Kidney (tissue), 13 donors: ENCODE measurements at regions not wholly inside any gene's neighbourhood (a gene's known extent, or its start where the extent isn't known, plus 50 kb on each side); places are given as distances from the start of the nearest gene placed in this dataset.

ENCODE experiments used
- DNase-seq, 5 donors: peaks; one replicate each; pipeline ENCODE4 v3.0.0-alpha.2; 2013 to 2020
- FAIRE-seq: peaks from 2 replicates; lab custom pipeline; 2012; peaks lifted over from hg19 to GRCh38; lab: Jason Lieb, UNC
- H3K27ac ChIP-seq, 2 donors: one replicate each; pipeline ENCODE4 v1.7.0; 2013; ENCODE audit warnings: low read depth in 2 of 2, low read length in 2 of 2, inconsistent platforms in 1 of 2
- H3K27me3 ChIP-seq: one replicate; pipeline ENCODE4 v1.7.1; 2013; ENCODE audit warnings: low read length, inconsistent platforms; ENCODE audit not compliant: control insufficient read depth, insufficient read depth
- H3K36me3 ChIP-seq, 3 donors: one replicate each; pipeline versions ENCODE4 v1.7.0 to v1.7.1; 2013; ENCODE audit warnings: low read length in 3 of 3, control low read depth in 1 of 3, inconsistent platforms in 1 of 3; ENCODE audit not compliant: insufficient read depth in 3 of 3, control insufficient read depth in 2 of 3
- H3K4me1 ChIP-seq, 3 donors: one replicate each; pipeline versions ENCODE4 v1.7.0 to v1.7.1; 2013; ENCODE audit warnings: low read length in 3 of 3, inconsistent platforms in 1 of 3, low read depth in 1 of 3; ENCODE audit not compliant: control insufficient read depth in 2 of 3, insufficient read depth in 2 of 3
- H3K4me3 ChIP-seq, 3 donors: one replicate each; pipeline versions ENCODE4 v1.7.0 to v1.8.1; 2013; ENCODE audit warnings: low read length in 3 of 3, control low read depth in 1 of 3, inconsistent platforms in 1 of 3
- H3K9ac ChIP-seq, 3 donors: one replicate each; pipeline versions ENCODE4 v1.7.0 to v1.7.1; 2013; ENCODE audit warnings: low read length in 3 of 3, control low read depth in 1 of 3, inconsistent platforms in 1 of 3
- H3K9me3 ChIP-seq, 3 donors: one replicate each; pipeline versions ENCODE4 v1.7.0 to v1.7.1; 2013; ENCODE audit warnings: low read length in 3 of 3, control low read depth in 1 of 3, inconsistent platforms in 1 of 3; ENCODE audit not compliant: control insufficient read depth in 2 of 3, insufficient read depth in 1 of 3
- CTCF ChIP-seq: IDR thresholded peaks from 3 replicates; pipeline ENCODE4 v1.5.1; 2012; ENCODE audit warnings: mild to moderate bottlenecking, moderate library complexity, borderline replicate concordance; ENCODE audit not compliant: insufficient read depth; ENCODE audit errors: extremely low read depth
- intact Hi-C: fragments of 100-400 bp; cut with DNase I; formaldehyde crosslinking; loops from one replicate; pipeline ENCODE4 v1.11.1; 2022
- donor health status: control.
- donor health status: control.
- donor health status: control.
- donor health status: control.
- donor health status: control.
- donor health status: DM: yes; HTN: yes; CAD: no.
- donor health status: Normal renal cell carcinoma (clear cell type).

- Histone ChIP-seq H3K4me1 (no peaks in the 10 kb centered on the region), H3K9me3 (no peaks in the 10 kb centered on the region), H3K36me3 (no peaks in the 10 kb centered on the region), H3K27me3 (no peaks in the 10 kb centered on the region), H3K4me3 (no peak overlapping the region), H3K9ac (no peak overlapping the region), H3K27ac (no peak overlapping the region)
- TF ChIP-seq CTCF: no peak
- intact Hi-C loops: no loop called here
- DNase-seq (no peak), FAIRE-seq (no peak)
Observed at GRCh38 chr7:118472581-118472980, 248.1 kb downstream of the ANKRD7 start.

GRCh38 chr7:118473271-118473670 lies 248.8 kb downstream of the ANKRD7 start:
- Histone ChIP-seq H3K9me3 (no peaks in the 10 kb centered on the region), H3K9ac (no peak overlapping the region), H3K27me3 (no peaks in the 10 kb centered on the region), H3K36me3 (no peaks in the 10 kb centered on the region), H3K27ac (no peak overlapping the region), H3K4me1 (no peaks in the 10 kb centered on the region), H3K4me3 (no peak overlapping the region)
- intact Hi-C loops: no loop called here
- DNase-seq: no peak
- TF ChIP-seq CTCF: no peak
- no peak for FAIRE-seq

- H3K9me3 ChIP-seq: no peaks in the 10 kb centered on the region
- H3K9ac ChIP-seq: no peak overlapping the region
- no peaks in the 10 kb centered on the region for H3K4me1 ChIP-seq
- no peaks in the 10 kb centered on the region for H3K36me3 ChIP-seq
- DNase-seq: no peak
- no peak for TF ChIP-seq CTCF
- no peak overlapping the region for H3K27ac ChIP-seq
- intact Hi-C loops: no loop called here
- H3K27me3 ChIP-seq: no peaks in the 10 kb centered on the region
- no peak for FAIRE-seq
- no peak overlapping the region for H3K4me3 ChIP-seq
Observed at GRCh38 chr7:118476036-118476435, 251.5 kb downstream of the ANKRD7 start.

GRCh38 chr7:118477036-118477435 lies 252.5 kb downstream of the ANKRD7 start:
- Histone ChIP-seq H3K4me3 (no peak overlapping the region), H3K9me3 (no peaks in the 10 kb centered on the region), H3K27ac (no peak overlapping the region), H3K4me1 (no peaks in the 10 kb centered on the region), H3K9ac (no peak overlapping the region), H3K36me3 (no peaks in the 10 kb centered on the region), H3K27me3 (no peaks in the 10 kb centered on the region)
- intact Hi-C loops: no loop called here
- no peak for FAIRE-seq
- TF ChIP-seq CTCF: no peak
- no peak for DNase-seq
